BJ (cell line): ENCODE measurements at regions not wholly inside any gene's neighbourhood (a gene's known extent, or its start where the extent isn't known, plus 50 kb on each side); places are given as distances from the start of the nearest gene placed in this dataset.

Experiments
- CTCF ChIA-PET: fragments of 350-600 bp; formaldehyde crosslinking; extraction: SDS; loops from one replicate; lab custom pipeline; 2021; ENCODE audit warnings: antibody characterized with exemption, inconsistent platforms; lab: Yijun Ruan, JAX
- POLR2A ChIA-PET: fragments of 300-600 bp; sonication (Branson Sonifier 250); formaldehyde crosslinking; extraction: SDS; loops from one replicate; lab custom pipeline; 2021; ENCODE audit warnings: antibody characterized with exemption; lab: Charles Lee
- DNase-seq: peaks from one replicate; pipeline ENCODE4 v3.0.0-alpha.2; 2011; ENCODE audit warnings: low read depth
- H3K27me3 ChIP-seq: 2 replicates; pipeline ENCODE4 v1.6.0; 2011; ENCODE audit warnings: low read length; ENCODE audit not compliant: control insufficient read depth, insufficient read depth
- H3K36me3 ChIP-seq: 2 replicates; pipeline ENCODE4 v1.5.1; 2011; ENCODE audit warnings: low read length; ENCODE audit not compliant: control insufficient read depth, insufficient read depth
- H3K4me3 ChIP-seq: 2 replicates; pipeline ENCODE4 v1.5.1; 2011; ENCODE audit warnings: low read depth, mild to moderate bottlenecking, control low read depth, low read length
- TF ChIP-seq, protein P1 (sequence below): IDR thresholded peaks from 2 replicates; pipeline ENCODE4 v1.5.1; 2011; ENCODE audit warnings: low read depth, mild to moderate bottlenecking, control low read depth, inconsistent platforms, low read length, moderate library complexity; ENCODE audit not compliant: insufficient read depth

DNA sequence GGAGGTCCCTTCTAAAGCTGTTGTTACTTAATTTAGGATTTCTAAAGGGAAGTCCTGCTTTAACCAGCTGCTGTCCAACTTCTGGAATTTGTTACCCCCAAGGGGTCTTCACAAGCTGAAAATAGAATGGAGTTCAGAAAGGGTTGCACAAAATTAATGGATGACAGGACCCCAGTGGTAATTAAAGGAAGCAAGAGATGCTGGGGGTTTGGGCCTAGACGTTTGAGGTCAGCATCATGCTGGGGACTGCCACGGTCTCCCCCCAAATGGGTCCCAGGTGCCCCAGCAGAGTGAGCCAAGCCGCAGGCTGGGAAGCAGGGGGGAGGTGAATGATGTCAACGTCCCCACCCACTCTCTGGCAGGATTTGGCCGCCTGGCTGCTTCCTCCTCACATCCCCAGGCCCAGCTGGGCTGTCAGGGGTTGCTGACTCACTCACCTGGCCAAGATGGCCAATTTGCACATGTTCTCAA is 97.5 kb upstream of the ARAP3 start:
- TF ChIP-seq, protein P1, sequence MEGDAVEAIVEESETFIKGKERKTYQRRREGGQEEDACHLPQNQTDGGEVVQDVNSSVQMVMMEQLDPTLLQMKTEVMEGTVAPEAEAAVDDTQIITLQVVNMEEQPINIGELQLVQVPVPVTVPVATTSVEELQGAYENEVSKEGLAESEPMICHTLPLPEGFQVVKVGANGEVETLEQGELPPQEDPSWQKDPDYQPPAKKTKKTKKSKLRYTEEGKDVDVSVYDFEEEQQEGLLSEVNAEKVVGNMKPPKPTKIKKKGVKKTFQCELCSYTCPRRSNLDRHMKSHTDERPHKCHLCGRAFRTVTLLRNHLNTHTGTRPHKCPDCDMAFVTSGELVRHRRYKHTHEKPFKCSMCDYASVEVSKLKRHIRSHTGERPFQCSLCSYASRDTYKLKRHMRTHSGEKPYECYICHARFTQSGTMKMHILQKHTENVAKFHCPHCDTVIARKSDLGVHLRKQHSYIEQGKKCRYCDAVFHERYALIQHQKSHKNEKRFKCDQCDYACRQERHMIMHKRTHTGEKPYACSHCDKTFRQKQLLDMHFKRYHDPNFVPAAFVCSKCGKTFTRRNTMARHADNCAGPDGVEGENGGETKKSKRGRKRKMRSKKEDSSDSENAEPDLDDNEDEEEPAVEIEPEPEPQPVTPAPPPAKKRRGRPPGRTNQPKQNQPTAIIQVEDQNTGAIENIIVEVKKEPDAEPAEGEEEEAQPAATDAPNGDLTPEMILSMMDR = no peak
- CTCF ChIA-PET = interaction anchor here (2.8 kb wide), 1 partner anchor 99 kb away, joined by 10 read pairs; the partner anchor contains the start of gene PCDH1
- Histone ChIP-seq H3K4me3 (no peak overlapping the region), H3K27me3 (peaks cover 8% of the 10 kb centered on the region), H3K36me3 (no peaks in the 10 kb centered on the region)
- POLR2A ChIA-PET = no interaction called here
- no peak for DNase-seq

DNA sequence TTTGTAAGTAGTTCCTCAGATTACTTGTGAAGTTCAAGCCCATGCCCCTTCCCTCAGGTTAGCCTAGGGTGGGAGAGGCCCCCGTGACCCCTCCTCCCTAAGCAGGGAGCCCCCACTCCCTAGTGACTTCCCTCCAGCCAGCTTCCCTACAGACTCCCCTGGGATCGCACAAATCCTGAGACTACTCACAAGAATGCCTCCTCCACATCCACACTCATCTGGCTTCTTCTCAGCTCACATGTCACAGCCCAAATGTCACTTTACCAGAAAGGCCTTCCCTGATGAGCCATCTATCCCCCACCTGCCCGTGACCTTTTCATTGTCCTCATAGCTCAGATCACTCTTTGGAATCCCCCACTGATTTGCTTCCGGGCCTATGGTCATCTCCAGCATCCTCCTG is 96.7 kb upstream of the ARAP3 start:
- DNase-seq = no peak
- TF ChIP-seq, protein P1 = no peak
- ChIA-PET POLR2A (no interaction called here), CTCF (interaction anchor here (0.6 to 2.8 kb wide), 2 partner anchors 26 to 100 kb away, joined by 3 to 10 read pairs; partner anchors contain the start of gene PCDH1)
- H3K27me3 ChIP-seq = peaks cover 8% of the 10 kb centered on the region
- no peak overlapping the region for H3K4me3 ChIP-seq
- no peaks in the 10 kb centered on the region for H3K36me3 ChIP-seq

DNA sequence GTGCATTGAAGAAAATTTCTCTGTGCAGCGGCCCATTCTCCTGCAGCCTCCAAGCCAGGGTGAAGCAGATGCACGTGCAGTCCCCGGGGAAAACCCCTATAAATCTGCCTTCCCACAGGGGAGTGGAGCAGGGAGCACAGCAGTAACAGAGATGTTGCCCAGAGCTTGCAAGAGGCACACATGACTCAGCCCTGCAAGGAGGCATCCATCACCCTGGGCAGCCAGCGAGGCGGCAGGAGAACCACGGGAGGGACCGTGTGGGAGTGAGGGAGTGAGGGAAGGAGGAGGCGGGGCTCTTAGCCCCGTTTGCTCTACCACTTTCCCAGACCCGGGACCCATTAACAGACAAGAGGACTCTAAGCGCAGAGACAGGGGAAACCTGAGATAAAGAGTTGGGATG is 96.2 kb upstream of the ARAP3 start:
- Histone ChIP-seq H3K27me3 (peaks cover 8% of the 10 kb centered on the region), H3K4me3 (no peak overlapping the region), H3K36me3 (no peaks in the 10 kb centered on the region)
- ChIA-PET POLR2A (no interaction called here), CTCF (interaction anchor here (2.8 kb wide), 1 partner anchor 100 kb away, joined by 10 read pairs; the partner anchor contains the start of gene PCDH1)
- TF ChIP-seq, protein P1 = no peak
- DNase-seq = no peak

DNA sequence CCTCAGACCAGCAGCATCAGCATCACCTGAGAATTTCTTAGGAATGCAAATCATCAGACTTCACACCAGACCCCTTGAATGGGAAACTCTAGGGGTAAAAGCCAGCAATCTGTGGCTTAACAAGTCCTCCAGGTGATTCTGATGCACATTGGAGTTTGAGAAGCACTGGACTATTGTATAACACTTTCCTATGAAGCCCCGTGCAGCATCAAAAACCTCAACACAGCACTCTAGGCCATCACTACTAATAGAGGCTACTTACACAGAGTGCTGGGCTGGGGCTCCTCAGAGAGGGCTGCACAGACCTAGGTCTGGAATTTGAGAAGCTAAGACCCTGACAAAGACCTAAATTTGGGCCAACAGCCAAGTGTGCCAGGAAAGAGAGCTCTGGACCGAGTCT is 95.7 kb upstream of the ARAP3 start:
- H3K4me3 ChIP-seq = no peak overlapping the region
- CTCF ChIA-PET = interaction anchor here (2.8 kb wide), 1 partner anchor 101 kb away, joined by 10 read pairs; the partner anchor contains the start of gene PCDH1
- POLR2A ChIA-PET = no interaction called here
- TF ChIP-seq, protein P1 = no peak
- peaks cover 6% of the 10 kb centered on the region for H3K27me3 ChIP-seq
- H3K36me3 ChIP-seq = no peaks in the 10 kb centered on the region
- no peak for DNase-seq

DNA sequence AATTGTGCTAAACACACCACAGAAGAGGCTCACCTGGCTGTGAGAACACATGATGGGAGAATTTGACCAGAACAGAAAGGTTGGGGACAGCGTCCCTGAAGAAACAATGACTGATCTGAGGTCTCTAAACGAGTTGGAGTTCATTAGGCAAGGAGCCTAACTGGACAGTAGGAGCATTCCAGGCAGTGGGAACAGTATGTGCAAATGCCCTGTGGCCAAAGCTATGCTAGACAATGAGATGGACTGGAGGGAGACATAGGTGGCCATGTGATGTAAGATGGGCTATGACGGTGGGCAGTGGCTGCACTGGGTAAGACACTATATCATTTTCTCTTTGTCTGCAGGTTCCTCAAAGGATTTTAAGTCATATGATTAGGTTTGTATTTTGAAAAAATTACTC is 95.1 kb upstream of the ARAP3 start:
- no peak for DNase-seq
- TF ChIP-seq, protein P1 = no peak
- H3K27me3 ChIP-seq = peaks cover 6% of the 10 kb centered on the region
- ChIA-PET POLR2A (no interaction called here), CTCF (interaction anchor here (2.8 kb wide), 1 partner anchor 101 kb away, joined by 10 read pairs; the partner anchor contains the start of gene PCDH1)
- H3K36me3 ChIP-seq = no peaks in the 10 kb centered on the region
- no peak overlapping the region for H3K4me3 ChIP-seq
